GM12878 (cell line): ENCODE measurements at regions not wholly inside any gene's neighbourhood (a gene's known extent, or its start where the extent isn't known, plus 50 kb on each side); places are given as distances from the start of the nearest gene placed in this dataset.

Source experiments
- ATAC-seq: fragments of 200-7000 bp; cut with Tn5 transposase; 3 replicates; pipeline ENCODE4 v1.9.1; 2020; ENCODE audit warnings: mild to moderate bottlenecking, moderate library complexity
- BruUV-seq: library from RNA; stranded (reverse); fragments of 400-500 nt; replicated peaks from 2 replicates; lab custom pipeline; 2021; lab: Mats Ljungman, UMichigan
- CTCF ChIA-PET: fragments of 300-600 bp; sonication (Branson Sonifier 250); formaldehyde crosslinking; extraction: SDS; loops from one replicate; lab custom pipeline; 2021; ENCODE audit warnings: inconsistent platforms; lab: Yijun Ruan, JAX
- POLR2A ChIA-PET: fragments of 350-600 bp; formaldehyde crosslinking; extraction: SDS; loops from one replicate; lab custom pipeline; 2021; ENCODE audit warnings: inconsistent platforms; lab: Charles Lee
- RAD21 ChIA-PET: fragments of 300-600 bp; sonication (Branson Sonifier 250); formaldehyde crosslinking; loops from one replicate; lab custom pipeline; 2023; ENCODE audit warnings: antibody characterized with exemption; ENCODE audit not compliant: unreplicated experiment; lab: Charles Lee
- SMC1A ChIA-PET: fragments of 300-600 bp; sonication (Branson Sonifier 250); formaldehyde crosslinking; loops from one replicate; lab custom pipeline; 2023; ENCODE audit not compliant: unreplicated experiment, uncharacterized antibody; lab: Charles Lee
- DNase-seq: peaks from one replicate; pipeline ENCODE4 v3.0.0-alpha.2; 2011; ENCODE audit warnings: low read depth, low spot score
- FAIRE-seq: peaks from 3 replicates; lab custom pipeline; 2011; peaks lifted over from hg19 to GRCh38; lab: Jason Lieb, UNC
- H2AFZ ChIP-seq: 2 replicates; pipeline ENCODE4 v1.6.0; 2011; ENCODE audit warnings: low read depth, low read length, control low read depth; ENCODE audit not compliant: control insufficient read depth
- H3K27ac ChIP-seq: 2 replicates; pipeline ENCODE4 v1.5.1; 2011; ENCODE audit warnings: control low read depth; ENCODE audit not compliant: control insufficient read depth, insufficient read depth
- H3K27me3 ChIP-seq, 2 experiments: replicated peaks in 1 of 2; 2 replicates each; pipeline versions ENCODE4 v1.6.0 to v1.6.1; 2011; ENCODE audit warnings: low read length in 1 of 2; ENCODE audit not compliant: control insufficient read depth in 2 of 2, insufficient read depth in 2 of 2
- H3K36me3 ChIP-seq, 2 experiments: 2 replicates each; pipeline ENCODE4 v1.5.1; 2011; ENCODE audit warnings: low read length in 1 of 2; ENCODE audit not compliant: control insufficient read depth in 2 of 2, insufficient read depth in 2 of 2
- H3K4me1 ChIP-seq: 2 replicates; pipeline ENCODE4 v1.6.1; 2011; ENCODE audit warnings: mild to moderate bottlenecking, low read length, moderate library complexity, mixed read lengths; ENCODE audit not compliant: control insufficient read depth, insufficient read depth
- H3K4me2 ChIP-seq: 2 replicates; pipeline ENCODE4 v1.6.0; 2011; ENCODE audit warnings: control low read depth; ENCODE audit not compliant: control insufficient read depth, insufficient read depth
- H3K4me3 ChIP-seq: fragments of 200-600 bp; sonication (generic); 2 replicates; pipeline ENCODE4 v1.5.1; 2016
- H3K79me2 ChIP-seq: 2 replicates; pipeline ENCODE4 v1.6.0; 2011; ENCODE audit warnings: low read length; ENCODE audit not compliant: control insufficient read depth, insufficient read depth
- H3K9ac ChIP-seq: 2 replicates; pipeline ENCODE4 v1.8.0; 2011; ENCODE audit warnings: low read length, control low read depth, mixed read lengths; ENCODE audit not compliant: control insufficient read depth, insufficient read depth
- H3K9me3 ChIP-seq: replicated peaks from 3 replicates; pipeline ENCODE4 v1.5.1; 2011; ENCODE audit warnings: mild to moderate bottlenecking, low read length; ENCODE audit not compliant: control insufficient read depth, insufficient read depth
- H4K20me1 ChIP-seq: 2 replicates; pipeline ENCODE4 v1.6.0; 2011; ENCODE audit not compliant: control insufficient read depth, insufficient read depth
- ATF2 ChIP-seq: IDR thresholded peaks from 2 replicates; pipeline ENCODE4 v1.6.1; 2012; ENCODE audit warnings: low read length, inconsistent platforms
- BACH1 ChIP-seq: fragments of 450-650 bp; IDR thresholded peaks from 2 replicates; pipeline ENCODE4 v1.6.1; 2017; ENCODE audit warnings: mild to moderate bottlenecking, borderline replicate concordance
- DPF2 ChIP-seq: fragments of 450-650 bp; IDR thresholded peaks from 2 replicates; pipeline ENCODE4 v1.6.1; 2017; ENCODE audit warnings: mild to moderate bottlenecking
- E4F1 ChIP-seq: fragments of 450-650 bp; IDR thresholded peaks from 2 replicates; pipeline ENCODE4 v1.6.1; 2018; ENCODE audit warnings: borderline replicate concordance, mild to moderate bottlenecking; ENCODE audit not compliant: partially characterized antibody
- EP300 ChIP-seq, 2 experiments: fragments of 150-350 bp in 1 of 2; IDR thresholded peaks; 2 replicates each; pipeline ENCODE4 v1.6.1; 2011 to 2012; ENCODE audit warnings: low read depth in 2 of 2, low read length in 2 of 2, borderline replicate concordance in 1 of 2, improper control_type of control experiment in 1 of 2, inconsistent platforms in 1 of 2; ENCODE audit not compliant: control insufficient read depth in 1 of 2
- NFYA ChIP-seq: IDR thresholded peaks from 2 replicates; pipeline ENCODE4 v1.6.1; 2011; ENCODE audit warnings: low read depth, mild to moderate bottlenecking, low read length, improper control_type of control experiment, borderline replicate concordance
- PML ChIP-seq: IDR thresholded peaks from 2 replicates; pipeline ENCODE4 v1.6.1; 2012; ENCODE audit warnings: low read length, inconsistent platforms
- RELA ChIP-seq: fragments of 450-650 bp; IDR thresholded peaks from 2 replicates; pipeline ENCODE4 v1.8.0; 2014; ENCODE audit warnings: borderline replicate concordance; ENCODE audit not compliant: partially characterized antibody
- TARDBP ChIP-seq: IDR thresholded peaks from 2 replicates; pipeline ENCODE4 v1.6.1; 2016; ENCODE audit warnings: borderline replicate concordance
- ZBTB33 ChIP-seq: fragments of 450-650 bp; IDR thresholded peaks from 2 replicates; pipeline ENCODE4 v1.6.1; 2017; ENCODE audit warnings: mild to moderate bottlenecking
- ZNF384 ChIP-seq: IDR thresholded peaks from 2 replicates; pipeline ENCODE4 v1.6.1; 2012; ENCODE audit warnings: low read depth, mild to moderate bottlenecking, low read length, improper control_type of control experiment, borderline replicate concordance
- WGBS: methylation state at CpG from one replicate; pipeline ENCODE4 v1.1.6; 2016; ENCODE audit warnings: low lambda C conversion rate; ENCODE audit not compliant: insufficient replicate concordance, insufficient coverage; ENCODE audit errors: missing lambda C conversion rate; 5-methylcytosine and 5-hydroxymethylcytosine counted together
- in situ Hi-C: fragments of 300-500 bp; cut with MboI; formaldehyde crosslinking; loops from 9 replicates; pipeline ENCODE4 v1.14.3; 2018; ENCODE audit warnings: mixed read lengths
- intact Hi-C: fragments of 100-400 bp; cut with micrococcal nuclease; formaldehyde crosslinking; loops from one replicate; pipeline ENCODE4 v1.14.2; 2022; ENCODE audit not compliant: unreplicated experiment

GRCh38 chr6:77097940-77098339 is 365.4 kb downstream of the HTR1B start:
- no peak for ATAC-seq
- 0% methylated on average over 2 of the region's 2 CpGs for WGBS
- in situ Hi-C loops: no loop called here
- intact Hi-C loops: no loop called here
- Histone ChIP-seq H3K27ac (no peak overlapping the region), H3K36me3 (no peaks in the 10 kb centered on the region), H3K27me3 (no peaks in the 10 kb centered on the region), H3K9ac (no peak overlapping the region), H3K79me2 (no peaks in the 10 kb centered on the region), H3K4me2 (no peak overlapping the region), H4K20me1 (no peaks in the 10 kb centered on the region)
- POLR2A ChIA-PET: no interaction called here
- no peak for FAIRE-seq
- SMC1A ChIA-PET: no interaction called here
- RAD21 ChIA-PET: no interaction called here
- TF ChIP-seq TARDBP: no peak
- no peak for TF ChIP-seq DPF2
- TF ChIP-seq BACH1: no peak
- TF ChIP-seq RELA: no peak
- TF ChIP-seq, all 136 proteins: peak for 0
- Histone ChIP-seq H3K4me3 (no peak overlapping the region), H3K9me3 (no peaks in the 10 kb centered on the region), H3K4me1 (no peaks in the 10 kb centered on the region), H2AFZ (no peak overlapping the region)
- DNase-seq: no peak
- CTCF ChIA-PET: interaction anchor here (0.6 kb wide), 1 partner anchor 8 kb away, joined by 3 read pairs; no protein-coding TSS in a partner anchor
- BruUV-seq: no TSS peak

- no peak overlapping the region for H3K9ac ChIP-seq
- no peaks in the 10 kb centered on the region for H3K36me3 ChIP-seq
- ChIA-PET RAD21 (interaction anchor here (1.1 kb wide), 1 partner anchor 9 kb away, joined by 4 read pairs; no protein-coding TSS in a partner anchor), POLR2A (no interaction called here), CTCF (no interaction called here), SMC1A (interaction anchor here (1.0 to 4.9 kb wide), 2 partner anchors 9 to 19 kb away, joined by 3 to 25 read pairs; no protein-coding TSS in a partner anchor)
- no peaks in the 10 kb centered on the region for H4K20me1 ChIP-seq
- no peaks in the 10 kb centered on the region for H3K27me3 ChIP-seq
- in situ Hi-C loops: no loop called here
- H3K79me2 ChIP-seq: no peaks in the 10 kb centered on the region
- no peak for ATAC-seq
- no peak overlapping the region for H2AFZ ChIP-seq
- BruUV-seq: no TSS peak
- FAIRE-seq: no peak
- no peak for DNase-seq
- no peak overlapping the region for H3K27ac ChIP-seq
- WGBS: 10% methylated on average over 3 of the region's 3 CpGs
- no peak overlapping the region for H3K4me2 ChIP-seq
- H3K4me3 ChIP-seq: no peak overlapping the region
- intact Hi-C loops: no loop called here
- H3K9me3 ChIP-seq: no peaks in the 10 kb centered on the region
- H3K4me1 ChIP-seq: no peaks in the 10 kb centered on the region
- no peak for TF ChIP-seq ZNF384
- no peak for TF ChIP-seq ATF2
- no peak for TF ChIP-seq ZBTB33
- no peak for TF ChIP-seq E4F1
- TF ChIP-seq EP300 (IDR thresholded peaks at IDR 0.05; ENCODE audit: borderline replicate concordance in 1 of 2, control insufficient read depth in 1 of 2, low read depth in 2 of 2, low read length in 2 of 2): no peak
- no peak for TF ChIP-seq PML
- TF ChIP-seq RELA: no peak
- TF ChIP-seq NFYA: no peak
Observed at GRCh38 chr6:77095936-77096627, 367.2 kb downstream of the HTR1B start.
